Fibroblast of skin of left quadriceps (primary cell): ENCODE measurements at regions not wholly inside any gene's neighbourhood (a gene's known extent, or its start where the extent isn't known, plus 50 kb on each side); places are given as distances from the start of the nearest gene placed in this dataset.

ENCODE experiments used
- DNase-seq, 2 experiments: peaks; one replicate each; pipeline ENCODE4 v3.0.0-alpha.2; 2013; ENCODE audit warnings: low read depth in 2 of 2

- DNase-seq = no peak
Observed at GRCh38 chr2:155404433-155405002, 706.0 kb downstream of the KCNJ3 start.

- DNase-seq = no peak
Observed at GRCh38 chr2:155393406-155393805, 694.9 kb downstream of the KCNJ3 start.

- no peak for DNase-seq
Observed at GRCh38 chr2:155391613-155392130, 693.2 kb downstream of the KCNJ3 start.

- no peak for DNase-seq
Observed at GRCh38 chr2:155389224-155389623, 690.7 kb downstream of the KCNJ3 start.

GRCh38 chr2:155384555-155385123 is 686.1 kb downstream of the KCNJ3 start:
- no peak for DNase-seq

- no peak for DNase-seq
Observed at GRCh38 chr2:155382776-155383175, 684.3 kb downstream of the KCNJ3 start.

GRCh38 chr2:155381436-155381835 is 682.9 kb downstream of the KCNJ3 start:
- no peak for DNase-seq

GRCh38 chr2:155379494-155379893 is 681.0 kb downstream of the KCNJ3 start:
- DNase-seq = no peak

GRCh38 chr2:155377931-155378444 is 679.5 kb downstream of the KCNJ3 start:
- DNase-seq = no peak

- DNase-seq = peak in 1 of 2 experiments; percentile 7
Observed at GRCh38 chr2:155377266-155377680, 678.8 kb downstream of the KCNJ3 start.

- DNase-seq = no peak
Observed at GRCh38 chr2:155372969-155373368, 674.5 kb downstream of the KCNJ3 start.

- no peak for DNase-seq
Observed at GRCh38 chr2:155368934-155369333, 670.4 kb downstream of the KCNJ3 start.

GRCh38 chr2:155364766-155365165 is 666.3 kb downstream of the KCNJ3 start:
- DNase-seq = no peak

GRCh38 chr2:155363349-155363888 is 664.9 kb downstream of the KCNJ3 start:
- no peak for DNase-seq

GRCh38 chr2:155357172-155357571 is 658.7 kb downstream of the KCNJ3 start:
- no peak for DNase-seq

GRCh38 chr2:155356250-155356649 is 657.8 kb downstream of the KCNJ3 start:
- no peak for DNase-seq

GRCh38 chr2:155350783-155351580 is 652.5 kb downstream of the KCNJ3 start:
- DNase-seq = no peak

- DNase-seq = no peak
Observed at GRCh38 chr2:155332016-155332415, 633.5 kb downstream of the KCNJ3 start.

- DNase-seq = no peak
Observed at GRCh38 chr2:155320236-155320635, 621.7 kb downstream of the KCNJ3 start.

- no peak for DNase-seq
Observed at GRCh38 chr2:155318710-155319109, 620.2 kb downstream of the KCNJ3 start.

- no peak for DNase-seq
Observed at GRCh38 chr2:155315768-155316167, 617.3 kb downstream of the KCNJ3 start.

GRCh38 chr2:155310589-155310988 is 612.1 kb downstream of the KCNJ3 start:
- peak; percentile 1 to 5 for DNase-seq
